K562 (cell line): ENCODE measurements at regions not wholly inside any gene's neighbourhood (a gene's known extent, or its start where the extent isn't known, plus 50 kb on each side); places are given as distances from the start of the nearest gene placed in this dataset.

ENCODE experiments used
- ATAC-seq: fragments of 200-7000 bp; cut with Tn5 transposase; 3 replicates; pipeline ENCODE4 v1.9.1; 2020; ENCODE audit warnings: moderate library complexity
- BruUV-seq: library from RNA; stranded (reverse); fragments of 400-500 nt; replicated peaks from 2 replicates; lab custom pipeline; 2021; lab: Mats Ljungman, UMichigan
- CTCF ChIA-PET: fragments of 300-600 bp; formaldehyde crosslinking; extraction: SDS; loops from one replicate; lab custom pipeline; 2021; ENCODE audit warnings: low intra/inter-chr PET ratio; lab: Yijun Ruan, JAX
- POLR2A ChIA-PET: fragments of 300-600, 350-650 bp; sonication (Branson Sonifier 250); formaldehyde crosslinking; extraction: SDS; loops from one replicate; lab custom pipeline; 2021; ENCODE audit warnings: antibody characterized with exemption, inconsistent platforms; lab: Yijun Ruan, JAX
- DNase-seq, 4 experiments: peaks; one replicate each; pipeline versions ENCODE4 v3.0.0 to v3.0.0-alpha.2; 2011 to 2018; ENCODE audit warnings: low spot score in 3 of 4, mixed read lengths in 3 of 4; ENCODE audit errors: extremely low read depth in 1 of 4
- FAIRE-seq: peaks from 2 replicates; lab custom pipeline; 2011; peaks lifted over from hg19 to GRCh38; lab: Jason Lieb, UNC
- H2AFZ ChIP-seq: 2 replicates; pipeline ENCODE4 v1.6.0; 2011; ENCODE audit warnings: low read depth, low read length, control low read depth, inconsistent platforms
- H3K27ac ChIP-seq: fragments of 200-600 bp; 3 replicates; pipeline ENCODE4 v1.8.0; 2011; ENCODE audit warnings: low read depth, mild to moderate bottlenecking, control low read depth, inconsistent platforms, low read length, moderate library complexity, mixed read lengths; ENCODE audit errors: extremely low read depth
- H3K27me3 ChIP-seq, 2 experiments: fragments of 300-600 bp in 1 of 2; 2 replicates in 1 of 2; 3 replicates in 1 of 2; pipeline versions ENCODE4 v1.6.0 to v1.8.0; 2011; ENCODE audit warnings: inconsistent platforms in 2 of 2, low read length in 2 of 2, mild to moderate bottlenecking in 1 of 2, mixed read lengths in 1 of 2, moderate library complexity in 1 of 2; ENCODE audit not compliant: control insufficient read depth in 2 of 2, insufficient read depth in 2 of 2
- H3K36me3 ChIP-seq: fragments of 300-600 bp; 3 replicates; pipeline ENCODE4 v1.8.0; 2011; ENCODE audit warnings: mild to moderate bottlenecking, low read length, inconsistent platforms; ENCODE audit not compliant: control insufficient read depth, insufficient read depth
- H3K4me1 ChIP-seq, 2 experiments: fragments of 200-600 bp in 1 of 2; replicated peaks in 1 of 2; 2 replicates in 1 of 2; 3 replicates in 1 of 2; pipeline versions ENCODE4 v1.5.1 to v1.8.0; 2011; ENCODE audit warnings: inconsistent platforms in 2 of 2, low read length in 2 of 2, mild to moderate bottlenecking in 1 of 2, mixed read lengths in 1 of 2, moderate library complexity in 1 of 2; ENCODE audit not compliant: control insufficient read depth in 2 of 2, insufficient read depth in 2 of 2
- H3K4me2 ChIP-seq: 2 replicates; pipeline ENCODE4 v1.6.1; 2011; ENCODE audit warnings: low read length, control low read depth, inconsistent platforms, mixed read lengths; ENCODE audit not compliant: insufficient read depth
- H3K4me3 ChIP-seq: fragments of 200-600 bp; sonication (generic), shearing (Covaris generic); 2 replicates; pipeline ENCODE4 v1.5.1; 2016; ENCODE audit warnings: control low read depth, inconsistent platforms
- H3K79me2 ChIP-seq: fragments of 200-600 bp; 3 replicates; pipeline ENCODE4 v1.8.0; 2011; ENCODE audit warnings: low read length, inconsistent platforms; ENCODE audit not compliant: control insufficient read depth, insufficient read depth
- H3K9ac ChIP-seq, 2 experiments: 2 replicates each; pipeline versions ENCODE4 v1.6.0 to v1.6.1; 2011; ENCODE audit warnings: low read depth in 2 of 2, low read length in 2 of 2, control low read depth in 1 of 2, inconsistent platforms in 1 of 2, mild to moderate bottlenecking in 1 of 2, mixed read lengths in 1 of 2; ENCODE audit not compliant: insufficient read depth in 1 of 2
- H3K9me1 ChIP-seq: one replicate; pipeline ENCODE4 v1.6.0; 2011; ENCODE audit warnings: inconsistent platforms, mild to moderate bottlenecking, low read length, moderate library complexity; ENCODE audit not compliant: control insufficient read depth, insufficient read depth
- H3K9me3 ChIP-seq: replicated peaks from 2 replicates; pipeline ENCODE4 v1.5.1; 2011; ENCODE audit warnings: low read depth, low read length, inconsistent platforms; ENCODE audit not compliant: control insufficient read depth, insufficient read depth
- H4K20me1 ChIP-seq: replicated peaks from 2 replicates; pipeline ENCODE4 v1.6.1; 2011; ENCODE audit warnings: low read length, inconsistent platforms, mixed read lengths; ENCODE audit not compliant: control insufficient read depth, insufficient read depth
- ARID1B ChIP-seq: fragments of 450-650 bp; IDR thresholded peaks from 2 replicates; pipeline ENCODE4 v1.6.1; 2016; ENCODE audit warnings: antibody characterized with exemption, mild to moderate bottlenecking, inconsistent platforms
- DPF2 ChIP-seq: fragments of 450-650 bp; IDR thresholded peaks from 2 replicates; pipeline ENCODE4 v1.6.1; 2016
- EP300 ChIP-seq: IDR thresholded peaks from 2 replicates; pipeline ENCODE4 v1.6.1; 2012; ENCODE audit warnings: low read length, improper control_type of control experiment
- FOXA1 ChIP-seq: fragments of 450-650 bp; IDR thresholded peaks from 2 replicates; pipeline ENCODE4 v1.6.1; 2016; ENCODE audit warnings: mild to moderate bottlenecking, borderline replicate concordance
- MTA1 ChIP-seq: fragments of 450-650 bp; IDR thresholded peaks from 2 replicates; pipeline ENCODE4 v1.6.1; 2017; ENCODE audit warnings: borderline replicate concordance
- MXI1 ChIP-seq: IDR thresholded peaks from 2 replicates; pipeline ENCODE4 v1.6.1; 2011; ENCODE audit warnings: low read depth, mild to moderate bottlenecking, improper control_type of control experiment, low read length
- OTX1 ChIP-seq: fragments of 450-650 bp; formaldehyde crosslinking; IDR thresholded peaks from 2 replicates; pipeline ENCODE4 v1.4.0; 2022; ENCODE audit warnings: mild to moderate bottlenecking
- POLR3A ChIP-seq: IDR thresholded peaks from 2 replicates; pipeline ENCODE4 v1.6.1; 2011; ENCODE audit warnings: borderline replicate concordance, mild to moderate bottlenecking, moderate library complexity; ENCODE audit not compliant: insufficient read length, insufficient read depth; ENCODE audit errors: extremely low read depth
- PTTG1 ChIP-seq: fragments of 450-650 bp; IDR thresholded peaks from 2 replicates; pipeline ENCODE4 v1.6.1; 2016; ENCODE audit warnings: low read depth, mild to moderate bottlenecking, missing genetic modification characterization, missing compliant biosample characterization
- ZKSCAN1 ChIP-seq: fragments of 150-350 bp; IDR thresholded peaks from 2 replicates; pipeline ENCODE4 v1.6.1; 2016; ENCODE audit warnings: low read depth, low read length
- ZNF175 ChIP-seq: fragments of 200-800 bp; sonication (Bioruptor generic); IDR thresholded peaks from 2 replicates; pipeline ENCODE4 v1.6.1; 2016; ENCODE audit warnings: low read depth, mild to moderate bottlenecking, missing genetic modification characterization, missing compliant biosample characterization
- ZNF77 ChIP-seq: fragments of 250-450 bp; sonication (Bioruptor Pico); IDR thresholded peaks from 2 replicates; pipeline ENCODE4 v1.5.0; 2020
- WGBS: fragments of 100-300 bp; shearing (Covaris generic); methylation state at CpG from one replicate; pipeline ENCODE4 v1.1.6; 2016; ENCODE audit warnings: low coverage, mixed read lengths; ENCODE audit not compliant: insufficient coverage; ENCODE audit errors: missing lambda C conversion rate; 5-methylcytosine and 5-hydroxymethylcytosine counted together
- in situ Hi-C: fragments of 300-500 bp; cut with MboI; formaldehyde crosslinking; loops from 4 replicates; pipeline ENCODE4 v1.15.0; 2018; ENCODE audit warnings: inconsistent platforms, mixed read lengths
- intact Hi-C: fragments of 100-400 bp; cut with micrococcal nuclease; formaldehyde crosslinking; loops from 2 replicates; pipeline ENCODE4 v1.14.2; 2022
- TF ChIP-seq, protein P1 (sequence below): IDR thresholded peaks from 3 replicates; pipeline ENCODE4 v1.6.1; 2011; ENCODE audit warnings: borderline replicate concordance, mild to moderate bottlenecking; ENCODE audit not compliant: insufficient read length, insufficient read depth
- TF ChIP-seq, protein P2 (sequence below): fragments of 450-650 bp; IDR thresholded peaks from 2 replicates; pipeline ENCODE4 v1.7.1; 2018; ENCODE audit warnings: mild to moderate bottlenecking, low read depth; ENCODE audit not compliant: partially characterized antibody
- TF ChIP-seq, protein P3 (sequence below): fragments of 450-650 bp; IDR thresholded peaks from 2 replicates; pipeline ENCODE4 v1.6.1; 2018; ENCODE audit warnings: mild to moderate bottlenecking, low read depth; ENCODE audit not compliant: partially characterized antibody

DNA sequence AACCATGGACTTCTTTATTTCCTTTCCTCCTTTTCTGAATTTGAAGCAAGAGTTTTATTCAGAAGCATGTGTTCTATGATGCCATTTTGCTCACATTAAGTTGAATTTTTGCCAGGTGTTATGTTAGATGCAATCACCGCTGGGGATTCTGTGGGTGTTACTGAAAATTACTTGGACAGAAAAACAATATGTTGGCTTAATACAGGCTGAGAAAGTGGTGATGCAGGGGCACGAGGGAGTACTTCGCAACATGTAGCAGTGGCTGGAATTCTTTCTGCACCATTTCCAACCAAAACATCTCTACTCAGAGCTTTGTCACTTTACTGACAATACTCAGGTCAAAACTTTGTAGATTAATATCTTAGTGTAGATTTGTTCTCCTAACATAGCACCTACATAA is 109.2 kb upstream of the PCDH18 start (continued):
- TF ChIP-seq, protein P1, sequence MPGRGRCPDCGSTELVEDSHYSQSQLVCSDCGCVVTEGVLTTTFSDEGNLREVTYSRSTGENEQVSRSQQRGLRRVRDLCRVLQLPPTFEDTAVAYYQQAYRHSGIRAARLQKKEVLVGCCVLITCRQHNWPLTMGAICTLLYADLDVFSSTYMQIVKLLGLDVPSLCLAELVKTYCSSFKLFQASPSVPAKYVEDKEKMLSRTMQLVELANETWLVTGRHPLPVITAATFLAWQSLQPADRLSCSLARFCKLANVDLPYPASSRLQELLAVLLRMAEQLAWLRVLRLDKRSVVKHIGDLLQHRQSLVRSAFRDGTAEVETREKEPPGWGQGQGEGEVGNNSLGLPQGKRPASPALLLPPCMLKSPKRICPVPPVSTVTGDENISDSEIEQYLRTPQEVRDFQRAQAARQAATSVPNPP, result no peak
- TF ChIP-seq ARID1B (no peak), DPF2 (no peak)

DNA sequence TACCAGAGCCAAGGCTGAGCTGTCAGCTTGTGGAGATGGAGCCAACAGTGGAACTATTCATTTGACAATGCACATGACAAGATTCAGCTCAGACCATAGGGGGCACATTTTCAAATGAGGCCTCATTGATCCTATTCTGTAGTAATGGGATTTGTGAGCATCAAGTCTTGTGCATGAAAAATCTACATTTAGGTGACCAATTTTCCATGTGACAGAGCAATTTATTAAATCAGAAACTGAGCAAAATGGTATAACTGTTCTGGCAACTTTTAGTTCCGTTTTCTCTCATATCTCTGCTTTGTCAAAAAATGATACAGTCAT is 108.5 kb upstream of the PCDH18 start:
- 0% methylated on average over 1 of the region's 1 CpG for WGBS
- H3K9me3 ChIP-seq, result no peaks in the 10 kb centered on the region
- H3K79me2 ChIP-seq, result no peaks in the 10 kb centered on the region
- H3K4me2 ChIP-seq, result no peak overlapping the region
- no peaks in the 10 kb centered on the region for H3K9me1 ChIP-seq
- POLR2A ChIA-PET, result no interaction called here
- H3K27ac ChIP-seq, result no peak overlapping the region
- no peaks in the 10 kb centered on the region for H3K4me1 ChIP-seq
- H3K27me3 ChIP-seq, result no peaks in the 10 kb centered on the region
- FAIRE-seq (no peak), DNase-seq (no peak), ATAC-seq (no peak)
- TF ChIP-seq EP300, result no peak
- no peak for TF ChIP-seq POLR3A
- TF ChIP-seq ZNF175 (CRISPR knock-in tag), result no peak
- TF ChIP-seq, protein P2, sequence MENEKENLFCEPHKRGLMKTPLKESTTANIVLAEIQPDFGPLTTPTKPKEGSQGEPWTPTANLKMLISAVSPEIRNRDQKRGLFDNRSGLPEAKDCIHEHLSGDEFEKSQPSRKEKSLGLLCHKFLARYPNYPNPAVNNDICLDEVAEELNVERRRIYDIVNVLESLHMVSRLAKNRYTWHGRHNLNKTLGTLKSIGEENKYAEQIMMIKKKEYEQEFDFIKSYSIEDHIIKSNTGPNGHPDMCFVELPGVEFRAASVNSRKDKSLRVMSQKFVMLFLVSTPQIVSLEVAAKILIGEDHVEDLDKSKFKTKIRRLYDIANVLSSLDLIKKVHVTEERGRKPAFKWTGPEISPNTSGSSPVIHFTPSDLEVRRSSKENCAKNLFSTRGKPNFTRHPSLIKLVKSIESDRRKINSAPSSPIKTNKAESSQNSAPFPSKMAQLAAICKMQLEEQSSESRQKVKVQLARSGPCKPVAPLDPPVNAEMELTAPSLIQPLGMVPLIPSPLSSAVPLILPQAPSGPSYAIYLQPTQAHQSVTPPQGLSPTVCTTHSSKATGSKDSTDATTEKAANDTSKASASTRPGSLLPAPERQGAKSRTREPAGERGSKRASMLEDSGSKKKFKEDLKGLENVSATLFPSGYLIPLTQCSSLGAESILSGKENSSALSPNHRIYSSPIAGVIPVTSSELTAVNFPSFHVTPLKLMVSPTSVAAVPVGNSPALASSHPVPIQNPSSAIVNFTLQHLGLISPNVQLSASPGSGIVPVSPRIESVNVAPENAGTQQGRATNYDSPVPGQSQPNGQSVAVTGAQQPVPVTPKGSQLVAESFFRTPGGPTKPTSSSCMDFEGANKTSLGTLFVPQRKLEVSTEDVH, result no peak
- TF ChIP-seq OTX1 (CRISPR knock-in tag), result no peak
- TF ChIP-seq FOXA1, result no peak
- no peak for TF ChIP-seq ZNF77
- TF ChIP-seq MTA1, result no peak
- TF ChIP-seq MXI1, result no peak
- TF ChIP-seq, protein P3, sequence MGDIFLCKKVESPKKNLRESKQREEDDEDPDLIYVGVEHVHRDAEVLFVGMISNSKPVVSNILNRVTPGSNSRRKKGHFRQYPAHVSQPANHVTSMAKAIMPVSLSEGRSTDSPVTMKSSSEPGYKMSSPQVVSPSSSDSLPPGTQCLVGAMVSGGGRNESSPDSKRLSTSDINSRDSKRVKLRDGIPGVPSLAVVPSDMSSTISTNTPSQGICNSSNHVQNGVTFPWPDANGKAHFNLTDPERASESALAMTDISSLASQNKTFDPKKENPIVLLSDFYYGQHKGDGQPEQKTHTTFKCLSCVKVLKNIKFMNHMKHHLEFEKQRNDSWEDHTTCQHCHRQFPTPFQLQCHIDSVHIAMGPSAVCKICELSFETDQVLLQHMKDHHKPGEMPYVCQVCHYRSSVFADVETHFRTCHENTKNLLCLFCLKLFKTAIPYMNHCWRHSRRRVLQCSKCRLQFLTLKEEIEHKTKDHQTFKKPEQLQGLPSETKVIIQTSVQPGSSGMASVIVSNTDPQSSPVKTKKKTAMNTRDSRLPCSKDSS, result no peak
- TF ChIP-seq PTTG1 (tag), result no peak
- no peak for TF ChIP-seq ZKSCAN1
- no peak for TF ChIP-seq DPF2
- no TSS peak for BruUV-seq
- no peaks in the 10 kb centered on the region for H4K20me1 ChIP-seq
- H3K9ac ChIP-seq, result no peak overlapping the region
- H3K4me3 ChIP-seq, result no peak overlapping the region
- CTCF ChIA-PET, result no interaction called here
- in situ Hi-C loops, result no loop called here
- intact Hi-C loops, result no loop called here
- no peak overlapping the region for H2AFZ ChIP-seq
- H3K36me3 ChIP-seq, result no peaks in the 10 kb centered on the region
